K562 (cell line): ENCODE measurements at regions not wholly inside any gene's neighbourhood (a gene's known extent, or its start where the extent isn't known, plus 50 kb on each side); places are given as distances from the start of the nearest gene placed in this dataset.

ENCODE experiments used
- ATAC-seq: fragments of 200-7000 bp; cut with Tn5 transposase; 3 replicates; pipeline ENCODE4 v1.9.1; 2020; ENCODE audit warnings: moderate library complexity
- BruUV-seq: library from RNA; stranded (reverse); fragments of 400-500 nt; replicated peaks from 2 replicates; lab custom pipeline; 2021; lab: Mats Ljungman, UMichigan
- CTCF ChIA-PET: fragments of 300-600 bp; formaldehyde crosslinking; extraction: SDS; loops from one replicate; lab custom pipeline; 2021; ENCODE audit warnings: low intra/inter-chr PET ratio; lab: Yijun Ruan, JAX
- POLR2A ChIA-PET: fragments of 300-600, 350-650 bp; sonication (Branson Sonifier 250); formaldehyde crosslinking; extraction: SDS; loops from one replicate; lab custom pipeline; 2021; ENCODE audit warnings: antibody characterized with exemption, inconsistent platforms; lab: Yijun Ruan, JAX
- DNase-seq, 4 experiments: peaks; one replicate each; pipeline versions ENCODE4 v3.0.0 to v3.0.0-alpha.2; 2011 to 2018; ENCODE audit warnings: low spot score in 3 of 4, mixed read lengths in 3 of 4; ENCODE audit errors: extremely low read depth in 1 of 4
- FAIRE-seq: peaks from 2 replicates; lab custom pipeline; 2011; peaks lifted over from hg19 to GRCh38; lab: Jason Lieb, UNC
- H2AFZ ChIP-seq: 2 replicates; pipeline ENCODE4 v1.6.0; 2011; ENCODE audit warnings: low read depth, low read length, control low read depth, inconsistent platforms
- H3K27ac ChIP-seq: fragments of 200-600 bp; 3 replicates; pipeline ENCODE4 v1.8.0; 2011; ENCODE audit warnings: low read depth, mild to moderate bottlenecking, control low read depth, inconsistent platforms, low read length, moderate library complexity, mixed read lengths; ENCODE audit errors: extremely low read depth
- H3K27me3 ChIP-seq, 2 experiments: fragments of 300-600 bp in 1 of 2; 2 replicates in 1 of 2; 3 replicates in 1 of 2; pipeline versions ENCODE4 v1.6.0 to v1.8.0; 2011; ENCODE audit warnings: inconsistent platforms in 2 of 2, low read length in 2 of 2, mild to moderate bottlenecking in 1 of 2, mixed read lengths in 1 of 2, moderate library complexity in 1 of 2; ENCODE audit not compliant: control insufficient read depth in 2 of 2, insufficient read depth in 2 of 2
- H3K36me3 ChIP-seq: fragments of 300-600 bp; 3 replicates; pipeline ENCODE4 v1.8.0; 2011; ENCODE audit warnings: mild to moderate bottlenecking, low read length, inconsistent platforms; ENCODE audit not compliant: control insufficient read depth, insufficient read depth
- H3K4me1 ChIP-seq, 2 experiments: fragments of 200-600 bp in 1 of 2; replicated peaks in 1 of 2; 2 replicates in 1 of 2; 3 replicates in 1 of 2; pipeline versions ENCODE4 v1.5.1 to v1.8.0; 2011; ENCODE audit warnings: inconsistent platforms in 2 of 2, low read length in 2 of 2, mild to moderate bottlenecking in 1 of 2, mixed read lengths in 1 of 2, moderate library complexity in 1 of 2; ENCODE audit not compliant: control insufficient read depth in 2 of 2, insufficient read depth in 2 of 2
- H3K4me2 ChIP-seq: 2 replicates; pipeline ENCODE4 v1.6.1; 2011; ENCODE audit warnings: low read length, control low read depth, inconsistent platforms, mixed read lengths; ENCODE audit not compliant: insufficient read depth
- H3K4me3 ChIP-seq: fragments of 200-600 bp; sonication (generic), shearing (Covaris generic); 2 replicates; pipeline ENCODE4 v1.5.1; 2016; ENCODE audit warnings: control low read depth, inconsistent platforms
- H3K79me2 ChIP-seq: fragments of 200-600 bp; 3 replicates; pipeline ENCODE4 v1.8.0; 2011; ENCODE audit warnings: low read length, inconsistent platforms; ENCODE audit not compliant: control insufficient read depth, insufficient read depth
- H3K9ac ChIP-seq, 2 experiments: 2 replicates each; pipeline versions ENCODE4 v1.6.0 to v1.6.1; 2011; ENCODE audit warnings: low read depth in 2 of 2, low read length in 2 of 2, control low read depth in 1 of 2, inconsistent platforms in 1 of 2, mild to moderate bottlenecking in 1 of 2, mixed read lengths in 1 of 2; ENCODE audit not compliant: insufficient read depth in 1 of 2
- H3K9me1 ChIP-seq: one replicate; pipeline ENCODE4 v1.6.0; 2011; ENCODE audit warnings: inconsistent platforms, mild to moderate bottlenecking, low read length, moderate library complexity; ENCODE audit not compliant: control insufficient read depth, insufficient read depth
- H3K9me3 ChIP-seq: replicated peaks from 2 replicates; pipeline ENCODE4 v1.5.1; 2011; ENCODE audit warnings: low read depth, low read length, inconsistent platforms; ENCODE audit not compliant: control insufficient read depth, insufficient read depth
- H4K20me1 ChIP-seq: replicated peaks from 2 replicates; pipeline ENCODE4 v1.6.1; 2011; ENCODE audit warnings: low read length, inconsistent platforms, mixed read lengths; ENCODE audit not compliant: control insufficient read depth, insufficient read depth
- GABPB2 ChIP-seq: fragments of 250-450 bp; sonication (Bioruptor Pico); conservative IDR thresholded peaks from 2 replicates; pipeline ENCODE4 v1.5.1; 2021; ENCODE audit warnings: mild to moderate bottlenecking
- GTF2E2 ChIP-seq: fragments of 200-800 bp; sonication (Bioruptor generic); IDR thresholded peaks from 2 replicates; pipeline ENCODE4 v1.6.1; 2016; ENCODE audit warnings: missing genetic modification characterization, missing compliant biosample characterization
- MCM5 ChIP-seq: fragments of 450-650 bp; IDR thresholded peaks from 2 replicates; pipeline ENCODE4 v1.6.1; 2016; ENCODE audit warnings: low read depth
- SFPQ ChIP-seq: fragments of 200-400 bp; formaldehyde crosslinking; IDR thresholded peaks from 2 replicates; pipeline ENCODE4 v1.6.1; 2017; ENCODE audit warnings: mild to moderate bottlenecking, low read depth, low read length, moderate library complexity
- ZNF707 ChIP-seq: fragments of 250-450 bp; sonication (Bioruptor Pico); conservative IDR thresholded peaks from 2 replicates; pipeline ENCODE4 v1.8.0; 2022; ENCODE audit warnings: inconsistent platforms, mild to moderate bottlenecking, moderate library complexity
- WGBS: fragments of 100-300 bp; shearing (Covaris generic); methylation state at CpG from one replicate; pipeline ENCODE4 v1.1.6; 2016; ENCODE audit warnings: low coverage, mixed read lengths; ENCODE audit not compliant: insufficient coverage; ENCODE audit errors: missing lambda C conversion rate; 5-methylcytosine and 5-hydroxymethylcytosine counted together
- in situ Hi-C: fragments of 300-500 bp; cut with MboI; formaldehyde crosslinking; loops from 4 replicates; pipeline ENCODE4 v1.15.0; 2018; ENCODE audit warnings: inconsistent platforms, mixed read lengths
- intact Hi-C: fragments of 100-400 bp; cut with micrococcal nuclease; formaldehyde crosslinking; loops from 2 replicates; pipeline ENCODE4 v1.14.2; 2022

DNA sequence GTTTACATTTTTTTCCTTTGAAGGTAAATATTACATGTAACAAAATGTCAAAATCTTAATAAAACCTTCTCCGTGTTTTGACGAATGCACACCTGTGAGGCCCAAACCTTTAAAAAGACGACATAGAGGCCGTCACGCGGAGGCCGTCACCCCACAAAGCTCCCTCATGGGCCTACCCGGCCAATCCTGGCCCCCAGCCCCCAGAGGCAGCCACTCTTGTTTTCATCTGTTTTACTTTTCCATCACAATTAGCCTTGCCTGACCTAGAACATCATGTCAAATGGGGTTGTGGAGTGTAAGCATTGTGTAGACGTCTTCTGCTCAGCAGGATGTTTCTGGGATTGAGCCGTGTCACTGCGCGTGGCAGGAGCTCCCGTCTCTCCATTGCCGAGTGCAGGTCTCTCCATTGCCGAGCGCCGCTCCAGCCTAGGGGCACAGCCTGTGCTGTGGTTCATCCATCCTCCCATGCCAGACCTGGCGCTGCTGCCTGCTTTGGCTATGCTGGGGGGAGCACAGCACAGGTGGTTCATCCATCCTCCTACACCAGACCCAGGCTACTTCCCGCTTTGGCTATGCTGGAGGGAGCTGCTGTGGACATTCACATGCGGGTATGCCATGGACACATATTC is 52.2 kb upstream of the IRX4 start:
- Histone ChIP-seq H3K9me1 (no peaks in the 10 kb centered on the region), H3K4me1 (peaks cover 0 to 15% of the 10 kb centered on the region in 2 experiments; a peak in 1 of 5 replicates), H4K20me1 (no peaks in the 10 kb centered on the region; the same call in none of the 2 replicates), H3K27me3 (peaks cover 15 to 65% of the 10 kb centered on the region in 2 experiments), H3K9ac (no peak overlapping the region; a peak in 1 of 4 replicates), H2AFZ (no peak overlapping the region), H3K4me2 (no peak overlapping the region), H3K27ac (no peak overlapping the region), H3K36me3 (no peaks in the 10 kb centered on the region; the same call in 2 of the 3 replicates), H3K9me3 (peaks cover 3% of the 10 kb centered on the region; the same call in 1 of the 2 replicates), H3K4me3 (no peak overlapping the region), H3K79me2 (no peaks in the 10 kb centered on the region)
- TF ChIP-seq SFPQ (no peak), GTF2E2 (tag) (no peak), GABPB2 (CRISPR knock-in tag) (no peak), ZNF707 (no peak), MCM5 (no peak)
- no TSS peak for BruUV-seq
- DNase-seq (no peak), FAIRE-seq (no peak), ATAC-seq (no peak)
- WGBS = 2% methylated on average over 20 of the region's 20 CpGs
- in situ Hi-C loops (no loop called here), intact Hi-C loops (no loop called here)
- ChIA-PET POLR2A (no interaction called here), CTCF (no interaction called here)
